Embryonic facial prominence (tissue), 1 donor: ENCODE measurements at regions not wholly inside any gene's neighbourhood (a gene's known extent, or its start where the extent isn't known, plus 50 kb on each side); places are given as distances from the start of the nearest gene placed in this dataset.
A peak's percentile ranks its signal among the peaks of the same experiment; 100 is the strongest.
"Not testable (repeated sequence)": the region's sequence is repeated elsewhere in the genome, so short reads cannot be mapped to it uniquely, and the experiment has no call there.

ENCODE experiments used
- DNase-seq: peaks from one replicate; pipeline ENCODE4 v3.0.0-alpha.2; 2016; ENCODE audit errors: extremely low spot score

GRCh38 chr9:63450836-63451235 is 1834.2 kb downstream of the FOXD4L5 start:
- not testable (repeated sequence) for DNase-seq

- not testable (repeated sequence) for DNase-seq
Measured at GRCh38 chr9:63425123-63425522, 1859.9 kb downstream of the FOXD4L5 start.

- DNase-seq = not testable (repeated sequence)
Measured at GRCh38 chr9:63390897-63391296, 1894.1 kb downstream of the FOXD4L5 start.

- DNase-seq = not testable (repeated sequence)
Measured at GRCh38 chr9:63385479-63385878, 1899.5 kb downstream of the FOXD4L5 start.

GRCh38 chr9:63379864-63380263 is 1905.1 kb downstream of the FOXD4L5 start:
- DNase-seq = not testable (repeated sequence)

GRCh38 chr9:63354219-63354618 is 1930.8 kb downstream of the FOXD4L5 start:
- DNase-seq = not testable (repeated sequence)

GRCh38 chr9:63347347-63347746 is 1937.7 kb downstream of the FOXD4L5 start:
- not testable (repeated sequence) for DNase-seq

GRCh38 chr9:63346310-63347048 is 1938.5 kb downstream of the FOXD4L5 start:
- not testable (repeated sequence) for DNase-seq

GRCh38 chr9:63344408-63344807 is 1940.6 kb downstream of the FOXD4L5 start:
- DNase-seq = not testable (repeated sequence)

GRCh38 chr9:63342528-63342927 is 1942.5 kb downstream of the FOXD4L5 start:
- not testable (repeated sequence) for DNase-seq

- DNase-seq = not testable (repeated sequence)
Measured at GRCh38 chr9:63337899-63338604, 1947.0 kb downstream of the FOXD4L5 start.

- DNase-seq = not testable (repeated sequence)
Measured at GRCh38 chr9:63335286-63335685, 1949.7 kb downstream of the FOXD4L5 start.

GRCh38 chr9:63334187-63334586 is 1950.8 kb downstream of the FOXD4L5 start:
- DNase-seq = not testable (repeated sequence)

- not testable (repeated sequence) for DNase-seq
Measured at GRCh38 chr9:63333083-63333482, 1951.9 kb downstream of the FOXD4L5 start.

GRCh38 chr9:63328313-63328712 is 1956.7 kb downstream of the FOXD4L5 start:
- DNase-seq = not testable (repeated sequence)

GRCh38 chr9:63327211-63327610 is 1957.8 kb downstream of the FOXD4L5 start:
- not testable (repeated sequence) for DNase-seq

- DNase-seq = not testable (repeated sequence)
Measured at GRCh38 chr9:63326665-63327064, 1958.3 kb downstream of the FOXD4L5 start.

GRCh38 chr9:63325696-63326095 is 1959.3 kb downstream of the FOXD4L5 start:
- DNase-seq = not testable (repeated sequence)

GRCh38 chr9:63318093-63318492 is 1966.9 kb downstream of the FOXD4L5 start:
- DNase-seq = not testable (repeated sequence)

- not testable (repeated sequence) for DNase-seq
Measured at GRCh38 chr9:63315387-63315786, 1969.6 kb downstream of the FOXD4L5 start.

- not testable (repeated sequence) for DNase-seq
Measured at GRCh38 chr9:63296848-63297247, 1988.2 kb downstream of the FOXD4L5 start.

GRCh38 chr9:63296366-63296765 is 1988.6 kb downstream of the FOXD4L5 start:
- not testable (repeated sequence) for DNase-seq

- peak; percentile 0 for DNase-seq
Measured at GRCh38 chr9:63289971-63290370, 1995.0 kb downstream of the FOXD4L5 start.
